HG03139 (cell line): ENCODE measurements at regions not wholly inside any gene's neighbourhood (a gene's known extent, or its start where the extent isn't known, plus 50 kb on each side); places are given as distances from the start of the nearest gene placed in this dataset.
"Not testable (repeated sequence)": the region's sequence is repeated elsewhere in the genome, so short reads cannot be mapped to it uniquely, and the experiment has no call there.

Experiments used
- ATAC-seq: cut with Tn5 transposase; IDR thresholded peaks from one replicate; pipeline ENCODE4 v1.9.1; 2021; ENCODE audit not compliant: unreplicated experiment

- ATAC-seq, result peak; percentile 61
These were observed 1323.0 kb upstream of the GJE1 start for GRCh38 chr6:140809694-140810101.

- ATAC-seq, result no peak
These were observed 1326.3 kb upstream of the GJE1 start for GRCh38 chr6:140806431-140806830.

GRCh38 chr6:140794544-140794943 is 1338.2 kb upstream of the GJE1 start:
- no peak for ATAC-seq

GRCh38 chr6:140790109-140790508 is 1342.6 kb upstream of the GJE1 start:
- ATAC-seq, result no peak

GRCh38 chr6:140789466-140789865 is 1343.3 kb upstream of the GJE1 start:
- no peak for ATAC-seq

GRCh38 chr6:140785926-140786325 is 1346.8 kb upstream of the GJE1 start:
- no peak for ATAC-seq

GRCh38 chr6:140784573-140784972 is 1348.2 kb upstream of the GJE1 start:
- ATAC-seq, result no peak

GRCh38 chr6:140783504-140783903 is 1349.2 kb upstream of the GJE1 start:
- ATAC-seq, result not testable (repeated sequence)

- ATAC-seq, result no peak
These were observed 1349.8 kb upstream of the GJE1 start for GRCh38 chr6:140782941-140783340.

GRCh38 chr6:140779991-140780596 is 1352.6 kb upstream of the GJE1 start:
- ATAC-seq, result no peak

- ATAC-seq, result no peak
These were observed 1353.4 kb upstream of the GJE1 start for GRCh38 chr6:140779341-140779740.

GRCh38 chr6:140777780-140778179 is 1354.9 kb upstream of the GJE1 start:
- no peak for ATAC-seq

- no peak for ATAC-seq
These were observed 1357.7 kb upstream of the GJE1 start for GRCh38 chr6:140775061-140775460.

- peak; percentile 93 for ATAC-seq
These were observed 1358.6 kb upstream of the GJE1 start for GRCh38 chr6:140774080-140774505.

- no peak for ATAC-seq
These were observed 1359.4 kb upstream of the GJE1 start for GRCh38 chr6:140773276-140773675.

GRCh38 chr6:140772576-140772975 is 1360.1 kb upstream of the GJE1 start:
- no peak for ATAC-seq

GRCh38 chr6:140768133-140768532 is 1364.6 kb upstream of the GJE1 start:
- ATAC-seq, result no peak

- ATAC-seq, result no peak
These were observed 1365.7 kb upstream of the GJE1 start for GRCh38 chr6:140766999-140767398.

GRCh38 chr6:140758169-140758877 is 1374.4 kb upstream of the GJE1 start:
- ATAC-seq, result no peak

GRCh38 chr6:140752234-140752633 is 1377.8 kb upstream of the CITED2 start:
- ATAC-seq, result no peak

- ATAC-seq, result no peak
These were observed 1372.7 kb upstream of the CITED2 start for GRCh38 chr6:140747114-140747513.

GRCh38 chr6:140744659-140745320 is 1370.3 kb upstream of the CITED2 start:
- peak; percentile 78 for ATAC-seq
